Esophagus muscularis mucosa (tissue), 4 donors: ENCODE measurements at regions not wholly inside any gene's neighbourhood (a gene's known extent, or its start where the extent isn't known, plus 50 kb on each side); places are given as distances from the start of the nearest gene placed in this dataset.
"Not testable (repeated sequence)": the region's sequence is repeated elsewhere in the genome, so short reads cannot be mapped to it uniquely, and the experiment has no call there.

Source experiments
- DNase-seq: peaks from one replicate; pipeline ENCODE4 v3.0.0-alpha.2; 2017; ENCODE audit errors: extremely low spot score
- H3K27ac ChIP-seq, 4 donors: fragments of 200-600 bp; sonication (generic); replicated peaks in 1 of 4; 1 replicate in 3 of 4; 2 replicates in 1 of 4; pipeline ENCODE4 v1.5.1; 2016 to 2019; ENCODE audit warnings: mild to moderate bottlenecking in 1 of 4
- H3K27me3 ChIP-seq, 4 donors: fragments of 200-600 bp; sonication (generic); one replicate each; pipeline versions ENCODE4 v1.5.1 to v1.6.0; 2016 to 2019
- H3K36me3 ChIP-seq, 4 donors: fragments of 200-600 bp; sonication (generic); one replicate each; pipeline ENCODE4 v1.5.1; 2016 to 2019
- H3K4me1 ChIP-seq, 4 donors: fragments of 200-600 bp; sonication (generic); one replicate each; pipeline ENCODE4 v1.5.1; 2016 to 2019
- H3K4me3 ChIP-seq, 4 donors: fragments of 200-600 bp; sonication (generic); 1 replicate in 2 of 4; 2 replicates in 2 of 4; pipeline ENCODE4 v1.5.1; 2016 to 2019; ENCODE audit warnings: mild to moderate bottlenecking in 4 of 4, moderate library complexity in 1 of 4
- H3K9me3 ChIP-seq, 4 donors: fragments of 200-600 bp; sonication (generic); 1 replicate in 3 of 4; 2 replicates in 1 of 4; pipeline ENCODE4 v1.5.1; 2016 to 2019
- EP300 ChIP-seq: sonication (generic); formaldehyde crosslinking; IDR thresholded peaks from one replicate; pipeline ENCODE4 v1.6.1; 2017; ENCODE audit warnings: antibody characterized with exemption
- POLR2A ChIP-seq: fragments of 450-650 bp; IDR thresholded peaks from one replicate; pipeline ENCODE4 v1.6.1; 2017; ENCODE audit warnings: antibody characterized with exemption, moderate library complexity, mild to moderate bottlenecking, low read depth
- POLR2AphosphoS5 ChIP-seq, 2 donors: sonication (generic); formaldehyde crosslinking; IDR thresholded peaks; one replicate each; pipeline ENCODE4 v1.6.1; 2017; ENCODE audit warnings: antibody characterized with exemption in 2 of 2
- WGBS: methylation state at CpG from one replicate; pipeline ENCODE4 v1.1.5; 2018; 5-methylcytosine and 5-hydroxymethylcytosine counted together
- intact Hi-C: fragments of 100-400 bp; cut with DNase I; formaldehyde crosslinking; loops from one replicate; pipeline ENCODE4 v1.15.1; 2023
- TF ChIP-seq, protein P1 (sequence below), 3 experiments: fragments of 200-600 bp in 2 of 3; fragments of 450-650 bp in 1 of 3; sonication (generic) in 2 of 3; IDR thresholded peaks; one replicate each; pipeline ENCODE4 v1.5.1; 2017 to 2019; ENCODE audit warnings: antibody characterized with exemption in 3 of 3, mild to moderate bottlenecking in 2 of 3, moderate library complexity in 1 of 3

DNA sequence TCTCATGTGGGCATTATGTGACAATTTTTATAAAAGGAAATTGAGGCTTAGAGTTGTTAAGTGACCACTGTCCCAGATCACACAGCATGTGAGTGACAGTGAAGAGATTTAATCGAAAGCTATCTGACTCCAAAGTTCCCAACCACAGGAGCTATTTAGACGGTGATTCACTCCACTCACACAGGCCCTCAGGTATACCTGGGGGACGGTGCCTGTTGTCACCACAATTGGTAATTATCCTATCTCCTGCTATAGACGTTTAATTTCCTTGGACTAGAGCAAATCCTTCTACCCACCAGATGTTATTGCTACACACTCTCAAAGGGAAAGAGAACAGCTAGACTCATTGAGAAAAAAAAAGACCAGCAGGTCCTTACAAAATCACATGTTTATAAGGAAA is 145.5 kb downstream of the KLF6 start:
- TF ChIP-seq EP300 (no peak), POLR2A (no peak), POLR2AphosphoS5 (IDR thresholded peaks at IDR 0.05) (no peak)
- TF ChIP-seq, protein P1, sequence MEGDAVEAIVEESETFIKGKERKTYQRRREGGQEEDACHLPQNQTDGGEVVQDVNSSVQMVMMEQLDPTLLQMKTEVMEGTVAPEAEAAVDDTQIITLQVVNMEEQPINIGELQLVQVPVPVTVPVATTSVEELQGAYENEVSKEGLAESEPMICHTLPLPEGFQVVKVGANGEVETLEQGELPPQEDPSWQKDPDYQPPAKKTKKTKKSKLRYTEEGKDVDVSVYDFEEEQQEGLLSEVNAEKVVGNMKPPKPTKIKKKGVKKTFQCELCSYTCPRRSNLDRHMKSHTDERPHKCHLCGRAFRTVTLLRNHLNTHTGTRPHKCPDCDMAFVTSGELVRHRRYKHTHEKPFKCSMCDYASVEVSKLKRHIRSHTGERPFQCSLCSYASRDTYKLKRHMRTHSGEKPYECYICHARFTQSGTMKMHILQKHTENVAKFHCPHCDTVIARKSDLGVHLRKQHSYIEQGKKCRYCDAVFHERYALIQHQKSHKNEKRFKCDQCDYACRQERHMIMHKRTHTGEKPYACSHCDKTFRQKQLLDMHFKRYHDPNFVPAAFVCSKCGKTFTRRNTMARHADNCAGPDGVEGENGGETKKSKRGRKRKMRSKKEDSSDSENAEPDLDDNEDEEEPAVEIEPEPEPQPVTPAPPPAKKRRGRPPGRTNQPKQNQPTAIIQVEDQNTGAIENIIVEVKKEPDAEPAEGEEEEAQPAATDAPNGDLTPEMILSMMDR (IDR thresholded peaks at IDR 0.05): no peak
- Histone ChIP-seq H3K27me3 (no peaks in the 10 kb centered on the region), H3K27ac (no peak overlapping the region), H3K9me3 (no peaks in the 10 kb centered on the region), H3K4me1 (no peaks in the 10 kb centered on the region), H3K4me3 (no peak overlapping the region), H3K36me3 (no peaks in the 10 kb centered on the region)
- intact Hi-C loops: no loop called here
- 97% methylated on average over 4 of the region's 4 CpGs for WGBS
- DNase-seq: no peak

DNA sequence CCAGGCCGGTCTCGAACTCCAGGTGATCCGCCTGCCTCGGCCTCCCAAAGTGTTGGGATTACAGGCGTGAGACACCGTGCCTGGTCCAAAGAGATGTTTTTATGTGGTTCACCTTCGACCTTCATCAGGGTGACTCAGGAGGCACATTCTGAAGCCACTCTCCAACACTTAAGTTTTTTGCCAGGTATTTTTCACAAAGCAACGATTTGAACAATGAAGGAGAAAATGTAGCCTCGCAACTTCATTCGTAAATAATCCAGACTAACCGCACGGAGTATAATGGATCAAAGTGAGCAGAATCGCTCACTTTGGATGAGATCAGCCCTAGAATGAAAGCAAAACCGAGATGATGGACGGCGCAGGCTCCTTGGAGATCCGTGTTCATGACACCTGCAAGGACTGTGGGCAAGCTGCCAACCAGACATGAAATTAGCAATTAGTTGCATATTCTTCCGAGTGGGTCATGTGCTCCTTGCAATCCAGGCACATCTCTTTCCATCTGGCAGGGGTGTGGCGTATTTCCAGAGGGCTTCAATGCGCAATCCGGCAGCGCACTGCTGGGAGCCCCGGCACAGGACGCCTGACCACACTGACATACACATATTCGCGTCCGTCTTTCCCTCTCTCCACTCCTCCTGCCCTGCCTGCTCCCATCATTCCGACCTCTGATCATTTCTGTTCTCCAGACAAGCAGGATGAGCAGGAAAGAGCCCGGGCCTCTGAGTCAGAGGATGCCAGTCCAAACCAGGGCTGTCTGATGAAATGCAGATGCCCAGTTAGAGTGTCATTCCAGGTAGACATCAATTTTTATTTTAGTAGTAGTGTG is 148.4 kb downstream of the KLF6 start:
- no peaks in the 10 kb centered on the region for H3K36me3 ChIP-seq
- WGBS: 90% methylated on average over 29 of the region's 29 CpGs
- no peaks in the 10 kb centered on the region for H3K27me3 ChIP-seq
- H3K4me1 ChIP-seq: no peaks in the 10 kb centered on the region
- H3K4me3 ChIP-seq: no peak overlapping the region
- no peak overlapping the region for H3K27ac ChIP-seq
- no peak for DNase-seq
- TF ChIP-seq EP300: no peak
- no peak for TF ChIP-seq POLR2AphosphoS5 (IDR thresholded peaks at IDR 0.05)
- TF ChIP-seq, protein P1 (IDR thresholded peaks at IDR 0.05): no peak
- TF ChIP-seq POLR2A: no peak
- no peaks in the 10 kb centered on the region for H3K9me3 ChIP-seq
- intact Hi-C loops: no loop called here

DNA sequence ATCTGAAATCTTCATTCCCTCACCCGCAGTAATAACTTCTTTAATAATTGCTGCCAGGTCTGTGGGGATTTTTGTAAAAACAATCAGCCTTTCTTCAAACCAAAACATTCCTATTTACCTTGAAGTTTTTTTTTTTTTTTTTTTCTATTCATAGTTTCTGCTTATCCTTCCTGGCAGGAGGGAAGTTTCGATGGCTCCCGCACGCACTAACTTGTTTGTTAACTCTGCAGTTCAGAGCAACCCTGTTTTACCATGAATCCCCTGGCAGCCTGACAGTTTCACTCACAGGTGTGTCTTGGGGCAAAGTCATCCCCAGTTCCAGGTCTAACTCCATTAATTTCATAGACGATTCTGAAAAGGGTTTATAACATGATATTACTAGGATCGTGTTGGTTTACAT is 149.3 kb downstream of the KLF6 start:
- no peak for DNase-seq
- no peak for TF ChIP-seq POLR2AphosphoS5 (IDR thresholded peaks at IDR 0.05)
- TF ChIP-seq, protein P1 (IDR thresholded peaks at IDR 0.05): no peak
- TF ChIP-seq EP300: no peak
- no peak for TF ChIP-seq POLR2A
- Histone ChIP-seq H3K36me3 (no peaks in the 10 kb centered on the region), H3K27ac (no peak overlapping the region), H3K27me3 (no peaks in the 10 kb centered on the region), H3K4me1 (no peaks in the 10 kb centered on the region), H3K9me3 (no peaks in the 10 kb centered on the region), H3K4me3 (no peak overlapping the region)
- 71% methylated on average over 6 of the region's 6 CpGs for WGBS
- intact Hi-C loops: no loop called here

DNA sequence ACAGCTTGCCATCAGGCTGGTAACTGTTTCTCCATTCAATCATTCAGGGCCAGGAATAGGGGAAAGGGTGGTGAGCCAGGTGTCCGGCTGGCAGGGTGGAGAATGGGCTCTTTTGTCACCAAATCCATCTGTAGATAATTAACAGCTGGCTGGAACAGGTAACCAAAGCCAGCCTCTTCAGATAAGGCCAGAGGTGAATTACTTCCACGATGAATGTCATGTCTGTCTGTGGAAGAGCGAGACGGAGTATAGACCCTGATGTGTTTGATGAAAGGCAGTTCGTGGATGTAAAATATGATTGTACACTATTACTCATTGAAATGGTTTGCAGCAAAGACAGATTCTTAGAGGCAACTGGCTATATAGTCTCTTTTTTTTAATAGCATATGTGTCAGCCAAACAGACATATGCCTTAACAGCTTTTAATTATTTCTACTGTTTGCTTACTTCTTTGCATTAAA is 149.8 kb downstream of the KLF6 start:
- H3K27me3 ChIP-seq: no peaks in the 10 kb centered on the region
- intact Hi-C loops: no loop called here
- H3K36me3 ChIP-seq: no peaks in the 10 kb centered on the region
- H3K4me1 ChIP-seq: no peaks in the 10 kb centered on the region
- TF ChIP-seq EP300 (no peak), POLR2AphosphoS5 (IDR thresholded peaks at IDR 0.05) (no peak), POLR2A (no peak)
- H3K27ac ChIP-seq: no peak overlapping the region
- DNase-seq: no peak
- H3K4me3 ChIP-seq: no peak overlapping the region
- WGBS: 94% methylated on average over 5 of the region's 5 CpGs
- H3K9me3 ChIP-seq: no peaks in the 10 kb centered on the region

DNA sequence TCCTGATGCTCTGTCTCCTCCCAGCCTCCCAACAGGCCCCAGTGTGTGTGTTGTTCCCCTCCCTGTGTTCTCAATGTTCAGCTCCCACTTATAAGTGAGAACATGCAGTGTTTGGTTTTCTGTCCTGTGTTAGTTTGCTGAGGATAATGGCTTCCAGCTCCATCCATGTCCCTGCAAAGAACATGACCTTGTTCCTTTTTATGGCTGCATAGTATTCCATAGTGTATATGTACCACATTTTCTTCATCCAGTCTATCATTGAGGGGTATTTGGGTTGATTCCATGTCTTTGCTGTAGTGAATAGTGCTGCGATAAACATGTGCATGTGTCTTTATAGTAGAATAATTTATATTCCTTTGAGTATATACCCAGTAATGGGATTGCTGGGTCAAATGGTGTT is 150.4 kb downstream of the KLF6 start:
- H3K4me1 ChIP-seq, intact Hi-C loops, H3K27ac ChIP-seq, H3K9me3 ChIP-seq, H3K27me3 ChIP-seq, H3K4me3 ChIP-seq, H3K36me3 ChIP-seq, DNase-seq: not testable (repeated sequence)
- 96% methylated on average over 1 of the region's 1 CpG for WGBS
